GM04503 (cell line): ENCODE measurements at regions not wholly inside any gene's neighbourhood (a gene's known extent, or its start where the extent isn't known, plus 50 kb on each side); places are given as distances from the start of the nearest gene placed in this dataset.
"Not testable (repeated sequence)": the region's sequence is repeated elsewhere in the genome, so short reads cannot be mapped to it uniquely, and the experiment has no call there.

Experiments
- DNase-seq: peaks from one replicate; pipeline ENCODE4 v3.0.0-alpha.2; 2012; ENCODE audit warnings: low read depth

- DNase-seq = no peak
Measured at GRCh38 chr20:40856653-40857052, 167.6 kb upstream of the MAFB start.

GRCh38 chr20:40860487-40860902 lies 168.1 kb upstream of the TOP1 start:
- DNase-seq = peak; percentile 64

GRCh38 chr20:40861427-40862008 lies 167.1 kb upstream of the TOP1 start:
- no peak for DNase-seq

- no peak for DNase-seq
Measured at GRCh38 chr20:40863355-40863919, 165.2 kb upstream of the TOP1 start.

GRCh38 chr20:40864470-40864869 lies 164.2 kb upstream of the TOP1 start:
- no peak for DNase-seq

GRCh38 chr20:40865095-40865494 lies 163.5 kb upstream of the TOP1 start:
- no peak for DNase-seq

GRCh38 chr20:40866056-40866455 lies 162.6 kb upstream of the TOP1 start:
- no peak for DNase-seq

GRCh38 chr20:40868551-40869217 lies 159.9 kb upstream of the TOP1 start:
- DNase-seq = peak; percentile 41

GRCh38 chr20:40869218-40870147 lies 159.1 kb upstream of the TOP1 start:
- no peak for DNase-seq

- no peak for DNase-seq
Measured at GRCh38 chr20:40875116-40876085, 153.2 kb upstream of the TOP1 start.

- not testable (repeated sequence) for DNase-seq
Measured at GRCh38 chr20:40878099-40878498, 150.5 kb upstream of the TOP1 start.

GRCh38 chr20:40880063-40880728 lies 148.4 kb upstream of the TOP1 start:
- no peak for DNase-seq

- DNase-seq = no peak
Measured at GRCh38 chr20:40880729-40881109, 147.9 kb upstream of the TOP1 start.

- DNase-seq = no peak
Measured at GRCh38 chr20:40882152-40882551, 146.5 kb upstream of the TOP1 start.

- DNase-seq = no peak
Measured at GRCh38 chr20:40883097-40883496, 145.5 kb upstream of the TOP1 start.

GRCh38 chr20:40887105-40887504 lies 141.5 kb upstream of the TOP1 start:
- no peak for DNase-seq

GRCh38 chr20:40889266-40889665 lies 139.4 kb upstream of the TOP1 start:
- DNase-seq = not testable (repeated sequence)

GRCh38 chr20:40890181-40890580 lies 138.4 kb upstream of the TOP1 start:
- DNase-seq = no peak

- no peak for DNase-seq
Measured at GRCh38 chr20:40890635-40891034, 138.0 kb upstream of the TOP1 start.

GRCh38 chr20:40891351-40891750 lies 137.3 kb upstream of the TOP1 start:
- no peak for DNase-seq

- no peak for DNase-seq
Measured at GRCh38 chr20:40892642-40893041, 136.0 kb upstream of the TOP1 start.
